ENCODE measurements at regions not wholly inside any gene's neighbourhood (a gene's known extent, or its start where the extent isn't known, plus 50 kb on each side); places are given as distances from the start of the nearest gene placed in this dataset.
A peak's percentile ranks its signal among the peaks of the same experiment; 100 is the strongest.

DNA sequence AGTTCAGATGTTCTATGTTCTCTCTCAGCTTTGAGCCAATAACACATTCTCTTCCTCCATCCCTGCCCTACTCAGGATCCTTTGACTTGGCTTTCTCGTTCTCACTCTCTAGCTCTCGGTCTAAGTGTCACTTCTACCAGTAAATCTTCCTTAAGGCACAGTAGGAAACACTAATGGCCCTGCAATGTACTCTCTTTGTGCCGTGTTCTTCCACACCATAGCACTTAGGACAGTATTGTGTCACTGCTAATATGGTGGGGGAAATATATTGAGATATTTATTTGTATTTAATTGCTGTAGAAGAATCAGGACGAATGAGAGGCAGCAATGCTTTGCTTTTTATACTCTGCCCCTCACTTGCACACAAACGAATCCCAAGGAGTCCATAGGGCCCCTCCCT, 493.1 kb downstream of the SHISA9 start:
- no peak for DNase-seq

DNA sequence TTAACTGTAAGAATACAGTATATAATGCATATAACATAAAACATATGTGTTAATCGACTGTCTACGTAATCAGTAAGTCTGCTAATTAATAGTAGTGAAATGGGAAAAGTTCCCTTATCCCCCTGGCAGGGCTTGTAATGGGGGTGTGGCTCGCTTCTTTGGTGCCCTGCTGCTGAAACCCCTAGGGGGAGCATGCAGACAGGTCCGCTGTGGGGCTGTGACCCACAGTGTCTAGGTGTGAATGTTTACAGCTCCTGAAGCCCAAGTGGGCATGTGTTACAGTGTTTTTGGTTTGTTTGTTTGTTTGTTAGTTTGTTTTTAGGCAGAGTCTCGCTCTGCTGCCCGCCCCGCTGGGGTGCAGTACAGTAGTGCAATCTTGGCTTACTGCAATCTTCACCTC, 495.7 kb downstream of the SHISA9 start:
- DNase-seq: no peak

DNA sequence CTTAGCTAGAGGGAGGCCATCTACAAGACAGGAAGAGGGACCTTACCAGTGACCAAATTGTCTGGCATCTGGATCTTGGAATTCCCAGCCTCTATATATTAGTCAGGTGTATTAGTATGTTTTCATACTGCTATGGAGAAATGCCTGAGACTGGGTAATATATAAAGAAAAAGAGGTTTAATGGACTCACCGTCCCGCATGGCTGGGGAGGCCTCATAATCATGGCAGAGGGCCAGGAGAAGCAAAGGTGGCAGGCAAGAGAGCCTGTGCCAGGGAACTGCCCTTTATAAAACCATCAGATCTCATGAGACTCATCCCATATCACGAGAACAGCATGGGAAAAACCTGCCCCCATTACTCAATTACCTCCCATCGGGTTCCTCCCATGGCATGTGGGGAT, 500.2 kb downstream of the SHISA9 start:
- DNase-seq: no peak

DNA sequence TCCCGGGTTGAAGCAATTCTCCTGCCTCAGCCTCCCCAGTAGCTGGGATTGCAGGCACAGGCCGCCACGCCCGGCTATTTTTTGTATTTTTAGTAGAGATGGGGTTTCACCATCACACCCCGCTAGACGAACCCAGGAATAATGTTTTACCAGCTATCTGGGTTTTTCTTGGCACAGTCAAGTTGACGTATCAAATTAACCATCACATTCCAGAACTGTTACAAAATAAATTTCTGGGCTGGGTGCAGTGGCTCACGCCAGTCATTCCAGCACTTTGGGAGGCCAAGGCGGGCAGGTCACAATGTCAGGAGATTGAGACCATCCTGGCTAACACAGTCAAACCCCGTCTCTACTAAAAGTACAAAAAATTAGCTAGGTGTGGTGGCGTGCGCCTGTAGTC, 501.2 kb downstream of the SHISA9 start:
- no peak for DNase-seq

DNA sequence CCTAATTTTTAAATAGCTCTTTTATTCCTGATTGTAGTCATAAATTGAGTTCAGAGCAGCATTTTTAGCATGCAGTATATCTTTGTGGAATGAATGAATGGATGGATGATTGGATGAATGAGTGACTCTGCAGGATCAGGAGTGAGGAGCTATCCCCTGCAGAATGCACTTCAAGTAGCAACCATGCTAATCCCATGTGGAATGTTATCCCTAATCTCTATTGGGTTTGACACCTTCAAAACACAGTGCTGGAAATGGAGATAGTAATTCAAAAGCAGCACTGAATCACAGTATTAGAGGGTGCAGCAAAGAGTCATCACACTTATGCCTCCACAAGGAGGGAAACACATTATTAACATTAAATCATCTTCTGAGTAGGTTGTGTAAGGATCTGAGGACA, 501.9 kb downstream of the SHISA9 start:
- no peak for DNase-seq

DNA sequence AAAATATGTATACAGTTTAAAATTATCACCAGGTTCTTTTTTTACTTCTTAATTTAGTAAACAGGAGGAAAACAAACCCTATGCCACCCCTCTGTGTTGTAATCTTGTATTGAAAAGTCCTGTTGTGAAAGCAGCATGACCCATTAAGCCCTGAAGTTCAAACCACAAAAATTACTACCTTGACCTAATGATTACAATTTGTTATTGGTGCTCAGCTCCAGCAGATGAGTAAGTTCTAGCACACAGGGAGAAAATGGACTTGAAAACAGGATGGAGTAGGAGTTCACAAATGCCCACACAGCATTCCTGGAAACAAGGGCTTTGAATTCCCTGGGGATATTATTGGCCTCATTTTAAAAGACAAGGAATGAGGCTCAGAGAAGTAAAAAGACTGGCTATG, 505.8 kb upstream of the ERCC4 start:
- DNase-seq: no peak

DNA sequence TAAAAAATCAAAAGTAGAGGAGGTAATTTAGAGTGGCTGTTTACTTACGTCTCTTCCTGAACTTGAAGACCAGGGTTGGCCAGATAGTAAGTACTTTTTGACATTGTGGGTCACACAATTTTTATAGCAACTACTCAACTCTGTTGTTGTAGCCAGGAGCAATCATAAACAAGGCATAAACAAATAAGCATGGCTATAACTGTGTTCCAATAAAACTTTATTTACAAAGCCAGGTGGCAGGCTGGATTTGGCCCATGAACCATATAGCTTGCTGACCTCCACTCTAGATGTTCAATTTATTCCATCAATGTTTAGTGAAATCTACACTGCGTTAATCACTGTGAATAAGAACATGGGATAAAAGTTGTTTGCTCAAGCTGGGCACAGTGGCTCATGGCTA, 500.4 kb upstream of the ERCC4 start:
- DNase-seq: no peak

DNA sequence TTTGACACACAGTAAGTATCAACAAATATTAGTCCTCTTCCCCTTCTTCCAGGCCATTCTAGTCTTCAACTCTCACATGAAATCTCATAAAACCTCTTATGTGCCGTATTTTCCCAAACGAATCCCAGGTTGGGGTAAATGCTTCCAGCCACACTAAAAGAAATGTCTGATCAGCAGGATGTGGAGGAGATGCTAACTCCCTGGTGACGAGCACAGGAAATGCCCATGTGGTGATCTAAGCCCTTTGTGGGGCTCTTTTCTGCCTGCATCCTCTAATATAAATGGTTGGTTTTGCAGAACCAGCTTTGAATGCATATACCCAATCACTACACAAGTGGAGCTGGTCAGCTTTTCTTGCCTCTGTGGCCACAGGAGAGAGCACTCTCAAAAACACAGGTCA, 498.2 kb upstream of the ERCC4 start:
- no peak for DNase-seq

DNA sequence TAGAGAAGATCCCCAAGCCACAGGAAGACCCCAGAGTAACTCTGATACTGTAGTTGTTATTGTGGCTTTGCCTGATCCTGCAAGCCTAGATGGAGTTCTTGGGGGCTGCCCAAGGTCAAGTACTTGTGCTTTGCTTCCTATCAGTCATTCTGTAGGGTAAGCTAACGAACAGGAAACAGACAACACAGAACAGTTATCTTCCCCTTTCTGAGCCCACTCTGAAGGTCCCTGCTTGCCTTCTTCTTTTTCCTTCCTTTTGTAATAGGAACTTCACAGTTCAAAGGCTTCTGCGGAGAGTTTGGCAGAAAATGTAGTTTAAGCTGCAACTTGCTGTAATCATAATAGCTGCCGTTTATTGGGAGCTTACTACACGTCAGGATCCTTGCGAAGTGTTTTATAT, 494.1 kb upstream of the ERCC4 start:
- no peak for DNase-seq

DNA sequence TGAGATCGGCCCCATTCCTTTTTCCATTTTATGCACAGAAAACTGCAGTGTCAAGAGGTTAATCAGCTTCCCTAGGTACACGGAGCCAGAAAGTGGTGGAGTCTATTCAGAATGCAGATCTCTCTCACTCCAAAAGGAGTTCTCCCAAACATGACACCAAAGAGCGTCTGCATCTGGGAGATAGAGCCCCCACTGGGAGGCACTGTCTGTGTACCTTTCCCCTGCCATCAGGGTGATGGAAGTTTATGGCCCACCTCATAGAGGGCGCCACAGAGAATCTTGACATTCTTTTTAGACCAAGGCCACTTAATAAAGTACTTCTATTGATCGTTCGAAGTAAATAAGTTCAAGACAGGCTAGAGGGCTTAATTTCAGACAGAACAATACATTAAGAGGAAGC, 493.7 kb upstream of the ERCC4 start:
- DNase-seq: no peak

DNA sequence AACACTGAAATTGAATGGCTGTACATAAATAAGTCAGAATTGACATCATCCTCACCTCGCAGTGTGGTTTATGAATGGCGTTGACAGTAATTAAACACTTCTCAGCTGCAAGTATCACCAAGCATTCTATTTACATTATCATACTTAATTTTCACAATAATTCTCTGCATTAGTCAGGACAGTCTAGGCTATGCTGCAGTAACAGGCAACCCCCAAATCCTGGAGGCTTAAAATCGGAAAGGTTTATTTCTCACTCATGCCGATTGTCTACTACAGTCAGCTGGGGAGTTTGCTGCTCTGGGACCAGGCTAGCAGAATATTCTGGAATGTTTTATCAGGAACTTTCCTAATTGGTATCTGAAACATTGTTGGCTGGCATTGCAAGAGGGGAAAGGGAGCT, 493.2 kb upstream of the ERCC4 start:
- no peak for DNase-seq

DNA sequence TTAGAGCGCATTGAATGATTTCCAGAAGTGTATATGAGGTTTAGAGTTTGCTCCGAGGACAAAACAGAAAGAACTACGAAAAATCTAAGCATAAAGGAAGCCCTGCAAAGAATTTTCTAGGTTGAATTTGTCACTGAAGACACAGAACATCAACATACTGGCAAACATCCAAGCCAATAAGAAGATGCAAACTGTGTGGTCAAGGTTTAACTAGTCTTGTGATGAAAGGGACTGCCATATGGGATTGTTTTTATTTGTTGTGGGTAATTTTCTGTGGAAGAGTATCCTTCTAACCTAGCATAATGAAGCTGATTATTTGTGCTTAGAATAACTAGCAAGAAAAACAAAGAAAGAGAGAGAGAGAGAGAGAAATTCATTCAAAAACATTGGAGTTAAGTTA, 492.0 kb upstream of the ERCC4 start:
- no peak for DNase-seq

DNA sequence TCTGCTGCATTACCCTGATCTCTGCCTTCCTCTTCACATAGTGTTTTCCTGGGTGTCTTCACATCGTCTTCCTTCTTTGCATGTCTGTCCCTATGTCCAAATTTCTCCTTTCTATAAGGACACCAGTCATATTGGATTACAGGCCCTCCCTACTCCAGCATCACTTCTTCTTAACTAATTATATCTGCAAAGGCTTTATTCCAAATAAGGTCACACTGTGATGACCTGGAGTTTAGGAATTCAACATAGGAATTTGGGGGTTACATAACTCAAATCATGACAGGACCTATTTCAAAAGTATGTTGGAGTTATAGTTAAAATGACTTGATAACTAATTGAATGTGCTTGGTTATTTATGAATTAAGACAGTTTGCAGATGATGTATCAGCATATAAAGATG, 490.5 kb upstream of the ERCC4 start:
- DNase-seq: no peak

DNA sequence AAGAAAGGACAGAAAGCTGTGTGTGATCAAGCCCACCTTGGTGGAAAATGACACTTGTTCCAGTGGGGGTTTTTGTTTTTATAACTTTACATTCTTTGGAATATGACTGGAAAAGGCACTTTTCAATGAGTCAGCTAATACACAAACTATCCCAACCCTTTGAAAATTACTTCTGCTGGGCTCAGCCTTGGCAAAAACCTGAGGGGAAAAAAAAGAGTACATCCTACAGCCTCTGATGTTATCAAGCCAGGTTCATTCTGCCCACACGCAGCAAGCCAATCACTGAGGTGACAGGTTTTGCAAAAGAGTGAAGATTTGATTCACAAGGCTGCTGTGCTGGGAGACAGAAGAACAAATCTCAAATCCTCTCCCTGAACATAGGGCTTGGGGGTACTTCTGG, 484.5 kb upstream of the ERCC4 start:
- DNase-seq: no peak

DNA sequence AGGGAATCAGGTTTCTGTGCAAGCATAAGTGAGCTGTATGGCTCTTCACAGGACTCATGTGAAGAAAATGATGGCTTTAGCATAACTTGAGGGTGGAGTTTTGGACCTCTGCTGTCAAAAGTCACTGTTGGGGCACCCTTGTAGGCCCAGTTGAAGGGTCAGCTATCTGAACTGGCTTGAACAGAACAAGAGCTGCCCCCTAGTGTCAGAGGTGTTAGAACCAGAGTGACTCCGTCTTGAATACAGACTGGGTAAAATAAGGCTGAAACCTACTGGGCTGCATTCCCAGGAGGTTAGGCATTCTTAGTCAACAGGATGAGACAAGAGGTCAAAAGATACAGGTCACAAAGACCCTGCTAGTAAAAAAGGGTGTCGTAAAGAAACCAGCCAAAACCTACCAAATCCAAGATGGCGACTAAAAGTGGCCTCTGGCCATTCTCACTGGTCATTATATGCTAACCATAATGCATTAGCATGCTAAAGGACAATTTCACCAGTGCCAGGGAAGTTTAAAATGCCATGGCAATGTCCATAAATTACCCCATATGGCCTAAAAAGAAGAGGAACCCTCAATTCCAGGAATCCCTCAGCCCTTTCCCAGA, 484.0 kb upstream of the ERCC4 start:
- DNase-seq: no peak

DNA sequence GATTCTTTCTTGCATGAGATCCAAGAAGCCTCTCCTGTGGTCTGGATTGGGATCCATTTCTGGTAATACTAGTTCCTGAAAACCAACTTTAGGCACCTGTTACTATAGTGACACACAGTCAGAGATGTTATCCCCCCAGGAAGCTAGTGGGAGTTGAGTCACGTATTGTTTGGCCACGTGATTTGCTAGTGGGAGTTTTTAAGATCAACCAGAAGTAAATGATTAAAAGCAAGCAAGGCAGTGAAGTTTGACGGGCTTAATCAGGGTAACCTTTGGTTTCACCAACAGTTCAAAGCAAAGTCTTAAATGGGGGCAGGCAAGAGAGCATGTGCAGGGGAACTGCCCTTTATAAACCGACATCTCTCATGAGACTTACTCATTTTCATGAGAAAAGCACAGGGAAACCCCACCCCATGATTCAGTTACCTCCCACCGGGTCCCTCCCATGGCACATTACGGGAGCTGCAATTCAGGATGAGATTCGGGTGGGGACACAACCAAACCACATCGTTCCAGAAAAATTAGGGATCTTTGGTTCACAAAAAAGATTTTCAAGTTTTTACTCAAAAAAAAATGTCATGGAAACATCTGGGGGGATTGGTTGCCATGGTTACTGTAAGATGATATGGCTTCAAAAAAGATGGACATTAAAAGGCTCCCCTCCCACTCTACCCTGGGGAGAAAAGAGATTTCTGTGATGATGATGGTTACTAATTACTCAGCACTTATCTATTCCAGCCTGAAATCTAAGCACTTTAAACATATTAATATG, 483.1 kb upstream of the ERCC4 start:
- DNase-seq: peak; percentile 4

DNA sequence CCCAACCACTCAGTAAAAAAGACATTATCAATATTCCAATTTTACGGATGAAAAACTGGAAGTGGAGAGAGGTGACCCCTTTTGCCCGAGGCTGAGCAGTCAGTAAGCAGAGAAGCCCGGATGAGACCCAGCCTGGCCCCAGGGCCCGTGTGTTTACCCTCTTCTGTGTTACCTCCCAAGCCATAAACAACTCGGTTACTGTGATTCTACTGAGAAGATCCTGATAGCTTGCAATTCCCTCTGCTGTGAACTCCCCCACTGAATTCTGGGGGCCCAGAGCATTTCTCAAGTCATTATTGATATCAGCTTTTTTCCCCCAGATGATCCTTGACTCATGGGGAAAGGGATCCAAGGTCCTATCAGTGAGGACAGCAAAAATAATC, 482.6 kb upstream of the ERCC4 start:
- DNase-seq: no peak

DNA sequence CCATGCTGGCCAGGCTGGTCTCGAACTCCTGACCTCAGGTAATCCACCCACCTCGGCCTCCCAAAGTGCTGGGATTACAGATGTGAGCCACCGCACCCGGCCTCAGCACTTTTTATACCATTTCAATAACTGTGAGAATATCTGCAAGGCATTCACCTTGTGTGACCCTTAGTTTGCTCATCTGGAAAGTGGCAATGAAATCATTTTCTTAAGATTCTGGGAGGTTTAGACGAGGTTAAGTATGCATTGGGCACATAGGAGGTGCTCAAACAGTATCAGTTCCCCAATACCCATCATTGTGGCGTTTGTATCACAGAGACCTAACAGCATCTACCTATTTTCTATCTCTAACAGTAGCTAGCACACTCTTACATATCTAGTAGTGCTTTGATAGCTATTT, 481.9 kb upstream of the ERCC4 start:
- no peak for DNase-seq

DNA sequence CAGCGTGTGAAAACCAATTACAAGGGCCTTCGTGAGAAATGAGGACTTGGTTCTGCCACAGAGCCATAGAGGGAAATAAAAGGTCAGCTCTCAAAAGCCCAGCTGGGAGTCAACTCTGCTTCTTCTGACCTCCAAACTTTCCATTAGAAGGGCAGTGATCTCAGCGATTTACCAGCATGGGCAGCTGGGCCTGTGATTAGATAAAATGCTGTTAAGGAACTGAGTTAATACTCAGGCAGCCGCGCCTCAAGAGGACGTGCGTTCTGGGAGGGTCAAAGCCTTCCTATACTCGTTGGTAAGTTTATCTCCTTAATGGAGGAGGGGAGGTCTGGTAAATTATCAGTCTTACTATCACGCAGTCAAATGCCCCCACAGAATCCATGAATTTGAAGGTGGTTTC, 480.2 kb upstream of the ERCC4 start:
- no peak for DNase-seq

DNA sequence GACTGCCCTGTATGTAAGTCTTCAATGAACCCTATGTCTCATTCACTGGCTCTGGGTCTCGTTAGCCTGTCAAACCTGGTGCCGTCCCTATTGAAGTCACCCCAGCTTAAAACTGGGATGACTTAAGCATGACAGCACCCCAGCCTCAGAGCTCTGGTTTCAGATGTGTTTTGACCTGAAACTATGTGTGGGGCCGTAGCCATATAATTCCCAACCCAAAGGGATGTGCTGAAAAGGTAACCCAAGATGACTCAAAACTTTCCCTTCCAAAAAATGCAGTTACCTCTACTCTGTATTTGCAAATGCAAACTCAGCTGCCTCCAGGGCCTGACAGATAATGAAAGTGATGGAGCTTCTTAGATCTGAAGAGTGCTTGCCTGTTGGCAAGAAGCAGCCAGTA, 478.3 kb upstream of the ERCC4 start:
- DNase-seq: peak; percentile 2

DNA sequence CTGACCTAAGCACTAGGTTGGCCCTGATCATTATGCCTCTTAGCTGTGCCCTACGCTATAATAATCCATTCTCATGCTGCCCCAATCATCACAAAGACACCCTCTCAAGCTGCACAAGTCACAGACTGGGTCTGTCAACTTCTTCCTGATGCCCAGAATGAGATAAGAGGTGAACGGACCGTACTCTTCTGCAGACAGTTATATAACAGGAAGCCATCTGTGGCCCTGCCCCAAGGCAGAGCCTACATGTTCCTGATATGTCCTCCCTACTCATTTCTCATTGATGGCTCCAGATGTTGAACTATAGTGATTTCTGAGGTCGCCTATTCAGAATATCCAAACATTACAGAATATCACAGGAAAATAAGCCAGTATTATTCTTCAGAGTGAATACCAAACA, 471.6 kb upstream of the ERCC4 start:
- DNase-seq: no peak

DNA sequence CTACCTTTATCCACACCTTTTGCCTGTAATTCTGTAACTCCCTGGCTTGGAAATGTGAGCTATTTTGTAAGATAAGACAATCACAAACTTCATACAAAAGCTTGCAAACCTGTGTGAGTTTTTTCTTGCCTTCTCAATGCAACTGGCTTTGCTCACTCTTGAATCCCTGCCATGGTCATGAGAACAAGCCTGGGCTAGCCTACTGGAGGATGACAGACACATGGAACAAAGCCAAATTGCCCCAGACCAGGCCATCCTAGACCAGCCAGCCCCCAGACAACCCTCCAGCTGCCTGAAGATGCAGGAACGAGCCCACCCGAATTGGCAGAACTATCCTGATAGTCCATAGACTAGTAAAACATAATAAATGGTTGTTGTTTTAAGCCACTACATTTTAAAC, 466.6 kb upstream of the ERCC4 start:
- DNase-seq: no peak

DNA sequence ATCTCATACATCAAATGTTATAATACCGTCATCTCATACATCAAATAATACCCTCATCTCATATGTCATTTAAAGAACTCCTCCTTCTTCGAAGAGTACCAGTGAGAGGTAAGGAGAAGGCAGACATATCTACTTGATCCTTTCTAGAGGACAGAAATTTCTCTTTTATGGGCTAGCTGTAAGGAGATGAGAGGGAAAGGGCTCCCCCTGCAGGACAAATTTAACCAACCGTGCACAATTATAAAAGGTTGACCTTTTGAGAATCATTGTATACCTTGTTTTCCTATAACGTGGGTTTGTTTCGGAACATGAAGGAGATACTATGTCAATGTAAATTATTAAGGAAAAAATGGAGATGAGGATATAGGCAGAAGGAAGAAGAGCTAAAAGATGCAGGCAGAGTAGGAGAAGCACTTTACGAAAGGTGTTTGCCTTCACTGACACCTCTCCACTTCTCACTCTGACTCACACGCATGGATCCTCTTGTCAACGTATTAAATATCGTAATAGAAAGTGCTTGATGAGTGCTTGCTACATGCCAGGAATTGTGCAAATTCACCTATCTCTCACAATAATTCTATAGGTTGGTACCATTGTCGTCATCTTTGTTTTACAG, 465.9 kb upstream of the ERCC4 start:
- DNase-seq: peak; percentile 48

DNA sequence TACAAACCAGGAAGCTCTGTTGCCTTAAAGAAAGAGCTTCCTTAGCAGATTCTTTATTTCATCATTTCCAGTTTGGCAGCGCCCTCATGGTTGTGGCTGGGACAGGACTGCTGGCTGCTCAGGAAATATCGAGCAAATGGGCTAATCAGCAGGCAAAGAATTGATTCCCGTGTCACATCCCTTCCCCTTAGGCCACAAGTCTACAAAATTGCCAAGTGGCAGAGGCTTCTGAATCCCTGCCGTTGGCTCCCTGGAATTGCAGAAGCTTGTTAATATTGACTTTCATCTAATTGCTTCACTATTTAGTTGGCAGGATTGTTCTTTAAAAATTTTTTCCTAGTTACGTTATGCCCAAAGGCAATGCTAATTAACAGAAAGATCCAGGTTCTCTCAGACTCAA, 456.3 kb upstream of the ERCC4 start:
- no peak for DNase-seq

DNA sequence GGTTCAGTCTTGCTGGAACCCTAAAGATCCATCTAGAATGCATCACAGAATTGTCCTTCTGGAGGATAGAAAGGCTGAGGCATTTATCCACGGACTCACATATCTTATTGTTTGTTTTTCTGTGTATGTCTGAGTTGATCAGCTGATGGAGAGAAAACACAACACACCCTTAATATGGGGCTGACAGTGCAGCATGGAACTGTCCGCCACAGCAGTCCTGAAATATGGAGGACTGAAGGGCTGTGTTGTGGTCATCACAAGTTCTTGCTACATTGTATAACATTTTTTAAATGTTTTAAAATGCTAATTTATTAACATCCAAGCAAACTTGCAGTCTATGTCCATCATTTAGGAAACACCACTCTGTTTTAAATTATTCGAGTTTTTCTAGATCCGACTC, 448.9 kb upstream of the ERCC4 start:
- no peak for DNase-seq

Data from stimulated activated CD4-positive, alpha-beta T cell treated with anti-CD3 and anti-CD28 coated beads, Interleukin-15, amount 100 ng/mL, for 24 hours (primary cell).